Fibroblast of lung (primary cell): ENCODE measurements at regions not wholly inside any gene's neighbourhood (a gene's known extent, or its start where the extent isn't known, plus 50 kb on each side); places are given as distances from the start of the nearest gene placed in this dataset.

ENCODE experiments used
- EZH2 ChIP-seq: IDR thresholded peaks from 2 replicates; pipeline ENCODE4 v1.5.1; 2012; ENCODE audit warnings: low read length, control low read depth, mild to moderate bottlenecking; ENCODE audit errors: missing control alignments
- TF ChIP-seq, protein P1 (sequence below), 2 donors: IDR thresholded peaks in 1 of 2; conservative IDR thresholded peaks in 1 of 2; 1 replicate in 1 of 2; 2 replicates in 1 of 2; pipeline ENCODE4 v1.5.1; 2011 to 2012; ENCODE audit warnings: low read length in 2 of 2, control low read depth in 1 of 2, inconsistent platforms in 1 of 2, low read depth in 1 of 2, mild to moderate bottlenecking in 1 of 2

GRCh38 chr9:116003397-116003796 is 150.2 kb upstream of the PAPPA start:
- TF ChIP-seq, protein P1, sequence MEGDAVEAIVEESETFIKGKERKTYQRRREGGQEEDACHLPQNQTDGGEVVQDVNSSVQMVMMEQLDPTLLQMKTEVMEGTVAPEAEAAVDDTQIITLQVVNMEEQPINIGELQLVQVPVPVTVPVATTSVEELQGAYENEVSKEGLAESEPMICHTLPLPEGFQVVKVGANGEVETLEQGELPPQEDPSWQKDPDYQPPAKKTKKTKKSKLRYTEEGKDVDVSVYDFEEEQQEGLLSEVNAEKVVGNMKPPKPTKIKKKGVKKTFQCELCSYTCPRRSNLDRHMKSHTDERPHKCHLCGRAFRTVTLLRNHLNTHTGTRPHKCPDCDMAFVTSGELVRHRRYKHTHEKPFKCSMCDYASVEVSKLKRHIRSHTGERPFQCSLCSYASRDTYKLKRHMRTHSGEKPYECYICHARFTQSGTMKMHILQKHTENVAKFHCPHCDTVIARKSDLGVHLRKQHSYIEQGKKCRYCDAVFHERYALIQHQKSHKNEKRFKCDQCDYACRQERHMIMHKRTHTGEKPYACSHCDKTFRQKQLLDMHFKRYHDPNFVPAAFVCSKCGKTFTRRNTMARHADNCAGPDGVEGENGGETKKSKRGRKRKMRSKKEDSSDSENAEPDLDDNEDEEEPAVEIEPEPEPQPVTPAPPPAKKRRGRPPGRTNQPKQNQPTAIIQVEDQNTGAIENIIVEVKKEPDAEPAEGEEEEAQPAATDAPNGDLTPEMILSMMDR (conservative IDR thresholded peaks at IDR 0.05 in 1 of 2, IDR thresholded peaks at IDR 0.05 in 1 of 2; ENCODE audit: low read depth in 1 of 2, low read length in 2 of 2): no peak
- TF ChIP-seq EZH2: no peak
